Activated naive CD4-positive, alpha-beta T cell treated with anti-CD3 and anti-CD28 coated beads for 36 hours (primary cell): ENCODE measurements at regions not wholly inside any gene's neighbourhood (a gene's known extent, or its start where the extent isn't known, plus 50 kb on each side); places are given as distances from the start of the nearest gene placed in this dataset. TPM values are rescaled to one million over a fixed set of nuclear protein-coding genes. Genes with fewer than 3 reads are reported as not detected.

ENCODE experiments used
- microRNA-seq: library from miRNA; unstranded; fragments of <30 nt; microRNA quantifications from one replicate; pipeline ENCODE4 v1.2.0, GENCODE V29; 2022; ENCODE audit warnings: borderline microRNAs expressed, borderline replicate concordance

Small RNA genes in the stretch of these regions (microRNA-seq; reads per million reads assigned to microRNA genes)
- not detected for gene MIR4302
